NCI-H2029 (cell line): ENCODE measurements at regions not wholly inside any gene's neighbourhood (a gene's known extent, or its start where the extent isn't known, plus 50 kb on each side); places are given as distances from the start of the nearest gene placed in this dataset.
"Not testable (repeated sequence)": the region's sequence is repeated elsewhere in the genome, so short reads cannot be mapped to it uniquely, and the experiment has no call there.

ENCODE experiments used
- DNase-seq: peaks from one replicate; lab custom pipeline; 2025; lab: John Stamatoyannopoulos, UW

- DNase-seq: not testable (repeated sequence)
Observed at GRCh38 chr20:25864963-25865714, 168.5 kb upstream of the ZNF337 start.

GRCh38 chr20:25864326-25864962 is 167.8 kb upstream of the ZNF337 start:
- DNase-seq: no peak

DNA sequence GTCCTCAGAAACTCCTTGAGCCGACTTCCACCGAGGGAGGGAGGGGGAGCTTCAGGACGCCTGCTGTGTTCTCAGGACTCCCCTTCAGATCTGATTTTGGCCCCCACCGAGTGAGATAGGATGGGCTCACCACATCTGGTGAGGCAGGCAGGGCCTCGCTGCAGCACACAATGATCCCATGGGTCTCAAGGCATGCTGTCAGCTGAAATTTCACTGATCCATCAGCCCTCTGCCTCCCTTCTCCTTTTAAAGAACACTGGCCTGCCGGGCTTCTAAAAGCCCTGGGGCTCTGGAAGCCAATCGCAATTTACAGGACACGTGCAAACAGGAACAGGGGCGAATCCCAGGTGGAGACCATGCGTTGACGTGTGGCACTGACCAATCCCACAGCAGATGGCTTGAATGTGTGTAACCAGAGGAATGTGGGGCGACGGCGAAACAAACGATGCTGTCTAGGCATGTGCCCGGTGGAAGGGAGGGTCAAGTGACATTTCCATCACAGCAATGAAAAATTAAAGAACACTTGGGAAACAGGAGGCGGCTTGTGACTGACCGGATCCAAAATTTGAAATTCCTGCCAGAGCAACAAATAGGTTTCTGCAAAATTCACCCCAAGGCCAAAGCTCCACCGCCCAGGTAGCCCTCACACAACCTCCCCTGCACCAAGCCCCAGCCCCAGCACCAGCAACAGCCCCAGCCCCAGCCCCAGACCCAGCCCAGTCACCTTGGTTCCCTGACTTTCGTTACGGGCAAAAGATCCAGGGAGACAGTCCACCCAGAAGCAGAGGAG is 167.1 kb upstream of the ZNF337 start:
- DNase-seq: no peak

- DNase-seq: peak; percentile 75
Observed at GRCh38 chr20:25862967-25863530, 166.4 kb upstream of the ZNF337 start.

DNA sequence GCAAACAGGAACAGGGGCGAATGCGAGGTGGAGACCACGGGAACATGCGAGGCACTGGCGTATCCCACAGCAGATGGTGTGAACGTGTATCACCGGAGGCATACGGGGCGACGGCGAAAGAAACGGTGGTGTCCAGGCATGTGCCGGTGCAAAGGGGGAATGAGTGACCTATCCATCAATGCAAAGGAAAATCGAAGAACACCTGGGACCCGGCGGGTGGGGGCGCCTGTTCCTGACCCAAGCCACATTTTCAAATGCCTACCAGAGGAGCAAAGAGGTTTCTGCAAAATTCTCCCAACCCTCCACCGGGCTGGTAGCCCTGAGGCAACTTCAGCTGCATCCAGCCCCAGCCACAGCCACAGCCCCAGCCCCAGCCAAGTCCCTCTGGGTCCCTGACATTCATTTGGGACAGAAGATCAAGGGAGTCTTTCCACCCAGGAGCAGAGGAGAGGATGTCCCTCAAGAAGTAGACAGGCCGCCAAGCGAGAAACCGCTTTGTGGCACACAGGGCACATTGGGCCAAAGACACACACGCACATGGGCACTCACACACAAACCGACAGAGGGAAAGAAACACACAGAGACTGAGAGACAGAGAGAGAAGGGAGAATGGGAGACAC is 164.0 kb upstream of the ZNF337 start:
- DNase-seq: no peak

- no peak for DNase-seq
Observed at GRCh38 chr20:25859649-25860530, 163.2 kb upstream of the ZNF337 start.

- no peak for DNase-seq
Observed at GRCh38 chr20:25858495-25859425, 162.1 kb upstream of the ZNF337 start.

GRCh38 chr20:25857091-25857788 is 160.6 kb upstream of the ZNF337 start:
- not testable (repeated sequence) for DNase-seq

DNA sequence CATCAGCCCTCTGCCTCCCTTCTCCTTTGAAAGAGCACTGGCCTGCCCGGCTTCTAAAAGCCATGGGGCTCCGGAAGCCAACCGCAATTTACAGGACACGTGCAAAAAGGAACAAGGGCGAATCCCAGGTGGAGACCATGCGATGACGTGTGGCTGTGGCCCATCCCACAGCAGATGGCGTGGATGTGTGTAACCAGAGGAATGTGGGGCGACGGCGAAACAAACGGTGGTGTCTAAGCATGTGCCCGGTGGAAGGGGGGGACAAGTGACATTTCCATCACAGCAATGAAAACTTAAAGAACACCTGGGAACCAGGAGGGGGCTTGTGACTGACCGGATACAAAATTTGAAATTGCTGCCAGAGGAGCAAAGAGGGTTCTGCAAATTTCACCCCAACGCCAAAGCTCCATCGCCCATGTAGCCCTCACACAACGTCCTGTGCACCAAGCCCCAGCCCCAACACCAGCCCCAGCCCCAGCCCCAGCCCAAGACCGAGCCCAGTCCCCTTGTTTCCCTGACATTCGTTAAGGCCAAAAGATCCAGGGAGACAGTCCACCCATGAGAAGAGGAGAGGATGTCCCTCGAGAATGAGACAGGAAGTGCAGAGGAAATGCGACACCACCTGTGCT is 159.7 kb upstream of the ZNF337 start:
- no peak for DNase-seq

GRCh38 chr20:25855451-25856156 is 159.0 kb upstream of the ZNF337 start:
- DNase-seq: not testable (repeated sequence)

DNA sequence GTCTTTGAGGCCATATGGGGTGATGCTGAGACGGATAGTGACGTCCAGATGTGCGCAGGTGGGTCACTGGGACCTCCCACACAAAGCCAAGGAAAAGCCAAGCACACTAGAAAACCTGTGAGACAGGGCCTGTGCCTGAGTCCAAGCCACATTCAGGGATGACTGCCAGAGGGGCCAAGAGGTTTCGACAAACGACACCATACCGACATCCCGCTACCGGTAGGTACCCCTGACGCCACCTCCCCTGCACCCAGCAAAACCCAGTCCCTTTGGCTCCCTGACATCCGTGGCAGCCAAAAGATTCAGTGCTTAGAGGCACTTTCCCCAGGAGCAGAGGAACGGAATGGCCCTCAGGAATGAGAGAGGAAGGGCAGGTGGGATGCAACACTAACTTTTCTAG is 158.0 kb upstream of the ZNF337 start:
- DNase-seq: not testable (repeated sequence)

DNA sequence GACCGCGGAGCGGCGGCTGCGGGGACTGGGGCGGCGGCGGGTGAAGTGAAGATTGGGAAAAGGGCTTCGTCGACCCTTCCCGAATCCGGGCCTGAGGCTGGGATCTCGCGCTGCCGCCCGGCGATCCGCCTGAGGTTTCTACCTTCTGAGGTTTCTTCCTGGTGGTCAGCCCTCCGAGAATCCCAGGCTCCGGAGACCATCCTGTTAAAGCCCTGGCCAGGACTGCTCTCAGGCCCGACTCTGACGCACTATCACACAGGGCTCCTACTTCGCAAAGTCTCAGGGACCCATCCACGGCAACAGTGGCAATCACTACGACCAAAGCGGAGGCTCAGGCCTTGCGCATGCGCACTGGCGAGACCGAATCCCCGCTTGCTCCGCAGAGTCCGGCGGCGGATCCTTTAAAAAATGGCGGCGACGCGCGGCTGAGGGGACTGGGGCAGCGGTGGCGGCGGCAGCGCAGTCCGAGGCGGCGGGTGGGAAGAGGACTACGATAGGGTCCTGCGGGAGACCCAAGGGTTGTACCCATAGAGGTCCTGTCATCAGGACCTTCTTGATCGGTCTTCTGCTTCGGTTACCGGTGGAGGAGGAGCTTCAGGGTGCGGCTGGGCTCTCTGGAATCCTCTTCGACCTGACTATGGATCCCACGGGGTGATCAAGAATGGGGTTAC is 157.2 kb upstream of the ZNF337 start:
- DNase-seq: peak; percentile 15

DNA sequence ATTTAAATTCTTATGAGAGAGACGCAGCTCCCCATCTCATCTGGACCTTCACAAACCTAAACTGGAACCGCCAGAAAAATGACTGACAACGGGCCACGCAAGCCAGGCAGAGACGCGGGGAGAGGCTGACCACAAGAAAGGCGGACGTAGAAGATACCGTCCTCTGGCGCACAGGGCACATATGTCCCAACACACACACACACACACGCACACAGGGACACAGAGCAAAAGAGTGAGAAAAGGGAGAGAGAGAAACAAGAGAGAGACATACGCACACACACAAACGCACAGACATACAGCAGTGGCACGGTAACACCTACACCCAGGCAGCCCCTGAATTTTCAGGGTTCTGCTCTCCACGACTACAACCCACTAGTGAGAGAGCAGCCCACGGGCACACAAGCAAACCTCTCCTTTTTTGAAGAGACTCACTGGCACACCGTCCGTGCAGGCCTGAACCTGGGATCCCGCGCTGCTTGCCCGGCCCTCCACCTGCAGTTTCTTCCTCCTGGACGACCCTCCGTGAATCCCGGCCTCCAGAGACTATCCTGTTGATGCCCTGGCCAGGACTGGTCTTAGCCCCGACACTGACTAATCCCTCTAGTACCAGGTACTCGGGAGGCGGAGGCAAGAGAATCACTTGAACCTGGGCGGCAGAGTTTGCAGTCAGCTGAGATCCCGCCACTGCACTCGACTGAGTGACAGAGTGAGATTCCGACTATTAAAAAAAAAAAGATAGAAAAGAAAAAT is 156.5 kb upstream of the ZNF337 start:
- not testable (repeated sequence) for DNase-seq

DNA sequence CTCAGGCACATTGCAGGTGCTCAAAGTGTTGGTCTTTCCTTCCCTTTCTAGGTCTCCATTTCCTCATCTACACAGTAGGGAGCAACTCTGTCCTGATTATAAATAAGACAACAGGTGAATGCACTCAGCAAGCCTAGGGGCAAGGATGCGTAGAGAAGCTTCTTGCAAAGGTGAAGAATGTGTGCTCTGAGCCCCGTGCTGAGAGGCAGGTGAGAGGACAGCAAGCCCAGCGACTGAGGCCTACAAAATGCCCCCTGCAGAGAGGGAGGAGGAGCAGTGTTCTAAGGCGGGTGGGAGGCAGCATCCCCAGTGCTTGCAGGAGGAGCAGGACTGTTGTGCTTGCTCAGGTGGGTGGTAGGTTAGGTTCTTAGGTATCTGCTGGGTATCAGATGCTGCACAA is 153.5 kb upstream of the ZNF337 start:
- not testable (repeated sequence) for DNase-seq

GRCh38 chr20:25848222-25848621 is 151.6 kb upstream of the ZNF337 start:
- DNase-seq: no peak

GRCh38 chr20:25844640-25845039 is 148.0 kb upstream of the ZNF337 start:
- not testable (repeated sequence) for DNase-seq

- DNase-seq: not testable (repeated sequence)
Observed at GRCh38 chr20:25813511-25813910, 116.9 kb upstream of the ZNF337 start.
